ENCODE measurements at regions not wholly inside any gene's neighbourhood (a gene's known extent, or its start where the extent isn't known, plus 50 kb on each side); places are given as distances from the start of the nearest gene placed in this dataset.
"Not testable (repeated sequence)": the region's sequence is repeated elsewhere in the genome, so short reads cannot be mapped to it uniquely, and the experiment has no call there.

DNA sequence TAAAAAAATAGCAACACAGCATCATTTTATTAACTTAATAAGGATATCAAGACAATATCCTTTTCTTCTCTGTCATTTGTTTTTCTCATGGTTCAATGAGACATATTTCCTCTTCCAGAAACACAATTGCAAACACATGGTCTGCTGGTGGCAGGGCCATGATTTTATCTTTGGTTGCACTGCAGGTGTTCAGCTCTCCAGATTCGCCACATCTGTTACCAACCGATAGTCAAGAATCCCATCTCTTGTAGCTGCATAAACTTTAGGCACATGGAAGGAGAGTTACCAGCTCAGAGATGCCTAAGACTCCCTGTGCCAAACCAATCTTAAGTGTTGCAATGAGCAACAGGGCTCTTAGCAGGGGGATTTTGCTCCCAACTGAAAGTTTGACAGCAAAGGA is 1303.2 kb upstream of the CELF4 start:
- no peak for DNase-seq (ENCODE audit: low read depth in 2 of 2)

DNA sequence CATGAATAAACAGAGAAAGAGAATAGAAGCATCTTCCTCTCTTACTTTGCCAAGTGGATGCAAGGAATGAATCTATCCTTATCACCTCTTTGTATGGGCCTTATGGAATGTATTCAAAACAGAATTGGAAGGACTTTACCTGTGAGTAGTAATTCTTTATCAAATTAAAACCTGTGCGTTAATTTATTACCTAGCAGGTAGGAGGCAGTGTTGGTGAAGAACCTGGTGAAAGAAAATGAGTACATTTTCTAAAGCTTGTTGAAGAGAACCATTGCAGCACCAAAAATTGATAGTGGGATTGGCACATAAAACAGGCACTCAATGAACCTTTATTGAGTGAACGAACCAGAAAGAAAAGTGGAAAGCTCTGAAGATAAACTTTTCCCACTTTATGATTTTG is 1302.1 kb upstream of the CELF4 start:
- no peak for DNase-seq (ENCODE audit: low read depth in 2 of 2)

DNA sequence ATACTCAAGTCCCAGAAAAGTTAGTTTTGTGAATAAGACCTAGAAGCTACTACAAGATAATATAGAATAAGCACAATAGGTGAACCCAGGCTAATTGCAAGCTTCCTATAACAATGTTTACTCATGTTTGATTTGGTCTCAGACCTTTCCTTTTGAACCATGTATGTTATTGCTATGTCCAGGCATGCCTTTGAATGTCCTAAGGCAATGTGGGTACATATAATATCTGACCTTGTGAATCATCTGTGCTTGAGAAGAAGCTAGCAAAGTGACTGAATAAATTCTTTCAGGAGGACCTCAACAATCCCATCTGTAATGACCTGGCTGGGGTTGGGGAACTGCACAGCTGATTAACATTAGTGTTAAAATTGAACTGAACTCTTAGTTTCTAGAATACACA is 1285.9 kb upstream of the CELF4 start:
- DNase-seq (ENCODE audit: low read depth in 2 of 2), result no peak

DNA sequence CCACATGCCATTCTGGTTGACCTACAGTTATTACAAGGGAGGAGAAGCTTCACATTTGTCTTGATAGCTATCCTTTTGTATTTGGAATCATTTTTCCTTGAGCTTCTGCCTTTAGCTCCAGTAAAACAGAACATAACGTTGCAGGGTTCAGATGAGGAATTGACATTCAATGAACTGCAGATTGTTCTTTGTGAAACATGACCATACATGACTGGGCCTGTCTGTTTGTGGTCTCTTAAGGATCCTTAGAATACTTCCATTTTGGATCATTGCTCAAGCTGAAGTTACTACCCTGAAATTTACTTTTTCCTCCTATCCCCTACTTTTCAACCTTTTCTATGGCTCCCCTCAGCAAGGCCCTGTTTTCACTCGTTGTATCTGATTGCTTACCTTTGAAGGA is 1281.7 kb upstream of the CELF4 start:
- DNase-seq (ENCODE audit: low read depth in 2 of 2), result no peak

DNA sequence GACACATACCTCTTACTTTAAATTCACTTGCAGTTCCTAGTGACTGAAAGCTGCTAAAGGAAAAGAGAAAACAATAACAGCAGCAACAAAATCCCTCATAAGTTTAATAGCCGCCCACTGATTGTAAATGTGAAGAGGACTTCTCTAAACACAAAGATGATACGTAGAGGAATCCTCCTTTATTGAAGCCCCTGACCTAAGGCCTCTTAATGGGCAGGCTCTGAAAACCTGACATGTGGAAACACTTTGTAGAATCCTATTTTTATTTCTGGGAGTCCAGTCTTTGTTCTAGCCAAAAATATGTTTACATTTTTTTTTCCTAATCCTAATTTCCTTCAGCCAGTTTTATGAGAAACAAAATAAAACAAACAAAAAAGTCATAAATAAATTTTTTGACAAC is 1277.7 kb upstream of the CELF4 start:
- no peak for DNase-seq (ENCODE audit: low read depth in 2 of 2)

DNA sequence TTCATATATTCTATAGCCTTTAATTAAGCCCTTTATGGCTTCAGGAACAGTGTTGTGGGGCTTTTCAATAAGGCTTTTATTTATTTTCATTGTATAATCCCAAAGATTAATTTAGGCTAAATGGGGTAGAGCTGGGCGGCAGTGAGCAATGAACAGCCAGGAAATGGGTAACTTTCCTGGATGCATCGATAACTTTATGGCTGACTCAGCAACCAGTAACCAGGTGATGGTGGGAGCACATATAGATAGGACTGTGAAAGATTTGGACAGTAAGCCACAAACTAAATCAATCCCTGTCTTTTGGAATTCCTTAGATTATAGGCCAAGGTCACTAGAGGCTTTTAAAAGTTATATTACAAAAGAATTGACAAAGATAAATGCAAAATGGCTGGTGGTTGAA is 1260.6 kb upstream of the CELF4 start:
- no peak for DNase-seq (ENCODE audit: low read depth in 2 of 2)

DNA sequence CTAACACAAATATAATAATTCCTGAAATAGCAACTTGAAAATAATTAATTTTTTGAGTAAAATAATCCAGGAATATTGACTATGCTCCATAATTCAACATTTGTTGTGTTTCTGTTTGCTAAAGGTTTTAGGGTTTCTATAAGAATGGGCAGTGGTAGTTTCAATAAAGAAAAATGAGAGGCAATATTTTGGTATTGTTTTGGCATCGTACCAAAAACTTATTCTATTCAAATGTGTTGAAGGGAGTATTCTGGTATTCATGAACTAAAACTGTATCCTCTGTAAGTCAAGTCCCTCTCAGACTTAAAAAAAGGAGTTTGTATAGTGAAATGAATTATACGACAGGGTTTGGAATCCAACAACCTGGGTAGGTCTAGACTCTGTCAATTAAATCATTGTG is 1245.6 kb upstream of the CELF4 start:
- no peak for DNase-seq (ENCODE audit: low read depth in 2 of 2)

DNA sequence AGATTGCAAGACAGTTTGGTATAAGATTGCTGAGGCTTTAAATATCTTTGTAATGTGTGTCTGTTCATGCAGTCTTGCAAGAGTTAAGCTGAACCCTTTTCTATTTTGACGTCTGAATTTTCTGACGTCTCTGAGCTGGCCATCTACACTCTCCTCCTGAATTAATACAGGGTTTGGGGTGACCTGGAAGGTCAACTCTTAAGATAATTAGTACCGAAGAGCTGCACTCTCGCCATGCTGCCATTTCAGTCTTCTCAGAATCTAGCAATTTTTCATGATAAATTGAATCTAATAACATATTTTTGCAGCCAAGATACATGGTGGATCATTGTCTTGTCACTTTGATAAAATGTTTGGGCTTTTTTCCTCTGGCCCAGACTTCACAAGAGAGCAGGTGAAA is 1245.2 kb upstream of the CELF4 start:
- DNase-seq (ENCODE audit: low read depth in 2 of 2), result no peak

DNA sequence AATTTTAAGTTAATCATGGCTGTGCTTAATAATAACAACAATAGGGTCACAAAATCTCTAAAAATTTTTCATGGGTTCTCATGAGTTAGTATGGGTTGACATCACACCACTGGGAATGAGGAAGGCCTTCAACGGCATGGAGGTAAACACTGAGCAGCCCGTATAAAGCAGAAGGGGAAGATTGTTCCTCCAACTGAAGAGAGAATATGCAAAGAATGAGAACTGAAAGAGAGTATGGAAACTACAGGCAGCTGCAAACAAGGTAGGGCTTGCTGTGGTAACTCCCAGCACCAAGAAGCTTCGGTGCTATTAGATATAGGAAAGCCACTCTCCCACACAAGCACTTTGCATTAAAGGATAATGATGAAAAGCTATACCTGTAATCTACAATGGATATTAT is 1242.3 kb upstream of the CELF4 start:
- no peak for DNase-seq (ENCODE audit: low read depth in 2 of 2)

DNA sequence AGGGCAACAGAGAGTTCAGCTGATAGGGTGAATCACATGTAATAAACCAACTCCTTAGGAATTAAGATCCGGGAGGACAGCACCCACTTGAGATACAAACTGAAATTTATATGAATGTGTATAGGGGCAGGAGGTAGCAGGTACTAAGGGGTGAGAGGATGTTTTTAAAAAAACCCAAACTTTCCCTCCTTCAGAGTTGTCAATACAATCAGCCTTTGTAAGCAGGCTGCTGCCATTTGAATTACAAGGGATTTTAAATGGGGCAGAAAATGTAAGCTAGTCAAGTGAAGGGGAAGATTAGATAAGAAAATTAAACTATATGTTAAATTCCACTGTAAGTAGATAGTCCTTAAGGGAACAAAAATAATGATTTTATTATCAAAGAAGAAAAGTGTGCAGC is 1239.7 kb upstream of the CELF4 start:
- no peak for DNase-seq (ENCODE audit: low read depth in 2 of 2)

DNA sequence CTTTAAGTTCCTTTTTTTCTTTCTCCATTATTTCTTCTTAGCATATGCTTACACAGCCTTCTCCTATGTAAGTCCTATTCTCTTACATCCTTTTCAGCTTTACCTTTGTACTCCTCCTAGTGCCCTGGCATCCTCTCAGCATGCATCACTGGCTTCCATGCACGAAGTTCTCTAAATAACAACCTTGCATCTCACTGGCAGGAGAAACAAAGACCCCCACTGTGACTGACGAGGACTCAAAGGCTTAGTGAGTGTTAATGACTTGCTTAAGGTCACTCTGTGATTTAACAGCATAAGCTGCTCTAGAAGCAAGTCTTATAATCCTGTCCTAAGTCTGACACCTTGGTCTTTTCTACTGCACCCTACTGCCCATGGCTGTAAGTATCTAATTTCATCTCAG is 1236.0 kb upstream of the CELF4 start:
- DNase-seq (ENCODE audit: low read depth in 2 of 2), result no peak

DNA sequence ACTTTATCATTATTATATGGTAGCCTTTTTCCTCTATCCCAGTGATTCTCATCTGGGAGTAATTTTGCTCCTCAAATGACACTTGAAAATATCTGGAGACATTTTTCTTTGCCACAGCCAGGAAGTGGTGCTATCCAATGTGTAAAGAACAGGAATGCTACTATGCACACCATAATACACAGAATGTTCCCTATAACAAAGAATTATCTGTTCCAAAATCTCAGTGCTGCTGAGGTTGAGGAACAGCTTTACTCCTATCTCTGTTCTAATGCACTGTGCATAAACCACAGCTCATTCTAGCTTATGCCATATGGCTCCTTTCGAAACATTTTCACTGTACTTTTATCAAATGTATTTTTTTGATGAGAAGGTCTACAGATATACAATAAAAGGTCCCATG is 1231.2 kb upstream of the CELF4 start:
- DNase-seq (ENCODE audit: low read depth in 2 of 2), result no peak

DNA sequence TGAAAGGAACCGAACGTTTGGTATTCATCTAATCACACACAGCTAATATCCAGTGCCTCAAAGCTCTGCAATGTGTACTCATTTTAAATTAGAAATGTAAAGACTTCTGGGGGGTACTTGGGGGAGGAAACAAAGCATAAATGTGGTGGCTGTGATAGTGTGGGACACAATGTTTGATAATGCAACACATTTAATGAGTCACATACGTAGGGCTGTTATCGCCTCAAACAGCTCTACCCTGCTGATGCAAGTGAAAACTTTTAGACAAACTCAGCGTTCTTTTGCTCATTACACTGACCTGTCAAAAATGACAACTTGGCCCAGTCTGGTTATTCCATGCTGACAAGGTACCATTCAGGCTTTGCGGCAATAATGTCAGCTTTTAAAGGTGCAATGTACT is 1227.1 kb upstream of the CELF4 start:
- DNase-seq (ENCODE audit: low read depth in 2 of 2), result no peak

DNA sequence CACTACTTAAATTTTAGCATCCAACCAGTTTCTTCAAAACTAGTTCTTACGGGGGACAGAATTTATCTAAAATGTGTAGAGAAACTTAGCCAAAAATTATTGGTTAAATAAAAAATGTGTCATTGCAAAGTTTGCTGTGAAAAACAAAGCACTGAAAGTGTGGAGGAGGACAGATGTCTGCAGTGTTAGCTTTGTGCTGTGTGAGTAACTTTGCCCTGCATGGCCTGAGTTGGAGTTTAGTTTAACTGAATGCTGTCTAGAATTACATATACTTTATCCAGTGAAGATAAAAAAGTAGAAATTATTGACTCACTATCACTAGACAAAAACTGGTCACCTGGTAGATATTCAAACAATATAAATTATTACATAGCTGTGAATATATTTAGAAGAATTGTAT is 1225.2 kb upstream of the CELF4 start:
- DNase-seq (ENCODE audit: low read depth in 2 of 2), result no peak

DNA sequence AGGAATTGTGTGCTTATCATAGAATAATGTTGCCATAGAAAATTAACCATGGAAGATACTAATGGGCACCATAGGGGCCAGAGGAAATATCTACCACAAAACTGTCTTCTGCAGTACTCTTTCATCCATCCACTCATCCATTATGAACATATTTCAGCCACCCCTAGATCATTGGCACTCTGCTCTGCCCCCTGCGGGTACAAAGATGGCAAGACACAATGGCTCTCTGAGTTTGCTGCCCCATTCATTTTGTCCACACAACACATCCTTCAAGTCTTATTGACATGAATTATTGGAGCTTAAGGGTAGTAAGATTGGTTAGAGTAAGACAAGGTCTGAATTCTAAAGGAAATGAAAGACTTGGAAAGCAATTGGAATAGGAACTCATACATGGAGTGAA is 1224.7 kb upstream of the CELF4 start:
- no peak for DNase-seq (ENCODE audit: low read depth in 2 of 2)

DNA sequence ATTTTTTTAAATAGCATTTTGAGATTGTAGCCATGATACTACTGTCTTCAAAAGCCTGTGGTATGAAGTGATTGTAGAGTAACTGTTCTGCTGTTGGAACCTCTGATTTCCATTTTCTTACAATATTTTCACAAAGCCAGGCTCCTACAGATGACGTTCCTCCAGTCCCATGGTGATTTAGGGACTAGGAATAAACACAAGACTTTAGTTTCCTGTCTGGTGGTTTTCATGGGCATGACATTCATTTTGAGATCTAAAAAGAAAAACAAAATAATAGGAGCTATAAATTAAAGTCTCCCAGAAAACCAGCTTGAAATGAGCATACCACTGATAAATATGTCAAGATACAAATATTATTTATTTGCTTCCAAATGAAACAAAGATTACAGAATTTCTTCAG is 1223.5 kb upstream of the CELF4 start:
- no peak for DNase-seq (ENCODE audit: low read depth in 2 of 2)

DNA sequence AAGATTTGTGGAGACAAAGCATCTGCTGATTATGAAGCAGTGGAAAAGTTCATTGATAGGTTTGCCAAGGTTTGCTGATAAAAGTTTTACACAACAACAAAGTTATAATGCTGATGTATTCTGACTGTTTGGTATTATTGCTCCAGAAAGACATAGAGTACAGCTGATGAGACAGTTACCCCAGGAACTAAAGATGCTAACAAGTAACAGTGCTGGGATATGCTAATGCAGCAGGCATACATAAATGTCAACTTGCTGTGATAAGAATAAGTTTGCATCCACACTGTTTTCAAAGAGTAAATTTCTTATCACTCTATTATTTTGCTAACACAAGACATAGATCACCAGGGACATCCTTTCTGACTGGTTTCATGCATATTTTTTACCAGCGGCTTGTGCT is 1221.3 kb upstream of the CELF4 start:
- no peak for DNase-seq (ENCODE audit: low read depth in 2 of 2)

DNA sequence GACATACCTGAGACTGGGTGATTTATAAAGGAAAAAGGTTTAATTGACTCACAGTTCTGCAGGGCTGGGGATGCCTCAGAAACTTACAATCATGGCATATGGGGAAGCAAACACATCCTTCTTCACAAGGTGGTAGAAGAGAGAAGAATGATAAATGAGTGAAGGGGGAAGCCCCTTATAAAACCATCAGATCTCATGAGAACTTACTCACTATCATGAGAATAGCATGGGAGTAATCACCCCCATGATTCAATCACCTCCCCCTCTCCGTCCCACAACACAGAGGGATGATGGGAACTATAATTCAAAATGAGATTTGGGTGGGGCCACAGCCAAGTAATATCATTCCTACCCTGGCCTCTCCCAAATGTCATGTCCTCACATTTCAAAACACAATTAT is 1206.0 kb upstream of the CELF4 start:
- not testable (repeated sequence) for DNase-seq (ENCODE audit: low read depth in 2 of 2)

DNA sequence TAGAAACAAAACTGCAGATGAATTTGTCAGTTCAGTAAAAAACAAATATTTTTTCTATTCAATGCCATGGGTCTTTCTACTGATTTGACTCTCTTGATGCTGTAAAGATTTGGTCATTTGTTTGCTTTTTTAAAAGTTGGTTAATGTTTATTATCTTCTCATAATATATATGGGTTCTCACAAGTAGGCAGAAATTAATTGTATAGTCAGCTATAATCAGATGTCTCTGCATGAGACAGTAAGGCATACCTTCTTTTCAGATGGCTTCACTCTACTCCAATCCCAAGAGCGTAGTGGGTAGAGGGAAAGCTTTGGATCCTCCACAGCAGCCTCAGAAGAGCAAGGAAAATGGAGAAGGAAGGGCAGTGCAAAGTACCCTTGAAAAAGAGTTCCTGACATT is 1202.9 kb upstream of the CELF4 start:
- no peak for DNase-seq (ENCODE audit: low read depth in 2 of 2)

DNA sequence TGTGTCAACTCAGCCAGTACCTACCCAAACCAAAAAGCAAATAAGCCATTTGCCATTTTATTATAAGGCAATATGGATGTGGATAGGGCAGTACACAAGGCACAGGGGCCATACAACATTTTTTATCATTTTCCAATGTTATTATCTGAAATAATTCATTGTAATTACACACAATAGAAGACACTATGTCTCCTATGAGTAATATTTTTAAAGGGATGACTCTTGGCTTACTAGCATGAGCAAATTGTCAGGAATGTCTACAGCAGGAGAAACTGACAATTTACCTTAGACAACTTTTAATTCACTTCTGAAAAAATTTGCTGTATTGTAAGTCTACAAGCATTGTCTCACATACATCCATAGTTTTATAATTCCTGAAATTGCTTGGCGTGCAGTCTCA is 1193.9 kb upstream of the CELF4 start:
- DNase-seq (ENCODE audit: low read depth in 2 of 2), result no peak

DNA sequence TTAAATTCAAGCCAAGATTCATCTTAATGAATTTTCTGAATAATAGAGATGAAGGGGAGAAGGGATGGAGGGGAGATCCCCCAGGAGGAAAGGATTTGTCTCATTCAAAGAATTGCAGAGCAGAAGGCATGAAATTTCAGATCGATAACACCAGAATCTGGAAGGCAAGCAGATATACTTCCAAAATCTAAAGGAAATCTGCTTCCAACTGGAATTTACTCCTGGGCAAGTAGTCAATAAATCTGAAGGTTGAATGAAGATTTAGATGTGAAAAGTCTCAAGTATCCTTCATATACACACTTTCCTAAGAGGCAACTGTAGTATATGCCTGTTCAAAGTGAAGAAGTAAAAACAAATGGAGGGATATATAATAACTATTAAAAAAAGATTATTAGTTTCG is 1190.8 kb upstream of the CELF4 start:
- no peak for DNase-seq (ENCODE audit: low read depth in 2 of 2)

DNA sequence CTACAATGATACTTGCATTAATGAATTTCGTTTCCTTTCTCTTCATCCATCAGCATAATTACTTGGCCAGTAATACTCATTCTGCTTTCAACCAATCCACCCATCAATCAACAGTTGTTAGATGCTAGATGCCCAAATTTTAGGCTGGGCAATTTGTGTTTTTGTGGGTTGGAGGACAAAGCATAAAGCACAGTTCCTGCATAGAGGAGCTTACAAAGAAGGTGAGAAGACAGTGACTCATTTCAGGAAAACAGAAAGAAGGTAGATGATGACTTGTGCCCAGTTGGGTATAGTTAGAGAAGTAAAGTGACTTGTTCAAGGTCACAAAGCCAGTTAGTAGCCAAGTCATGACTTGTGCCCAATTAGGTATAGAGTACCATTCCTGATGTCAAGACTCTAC is 1186.8 kb upstream of the CELF4 start:
- no peak for DNase-seq (ENCODE audit: low read depth in 2 of 2)

DNA sequence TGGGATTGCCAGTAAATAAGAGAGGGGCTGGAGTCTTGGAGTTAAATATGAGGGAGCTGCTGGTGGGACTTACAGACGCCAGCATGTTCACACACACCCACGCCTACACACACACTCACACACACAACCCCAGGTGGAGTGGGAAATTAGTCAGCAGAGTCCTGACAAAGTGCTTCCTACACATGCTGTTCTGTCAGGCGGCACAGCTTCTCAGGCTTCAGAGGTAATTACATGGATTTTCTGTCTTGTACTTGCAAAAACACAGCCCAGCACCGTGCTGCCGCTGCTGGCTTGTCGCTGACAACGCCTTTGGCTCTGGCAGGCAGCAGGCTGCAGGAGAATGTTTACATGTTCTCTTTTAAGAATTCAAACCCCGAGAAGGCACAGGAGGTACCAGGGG is 1186.3 kb upstream of the CELF4 start:
- no peak for DNase-seq (ENCODE audit: low read depth in 2 of 2)

DNA sequence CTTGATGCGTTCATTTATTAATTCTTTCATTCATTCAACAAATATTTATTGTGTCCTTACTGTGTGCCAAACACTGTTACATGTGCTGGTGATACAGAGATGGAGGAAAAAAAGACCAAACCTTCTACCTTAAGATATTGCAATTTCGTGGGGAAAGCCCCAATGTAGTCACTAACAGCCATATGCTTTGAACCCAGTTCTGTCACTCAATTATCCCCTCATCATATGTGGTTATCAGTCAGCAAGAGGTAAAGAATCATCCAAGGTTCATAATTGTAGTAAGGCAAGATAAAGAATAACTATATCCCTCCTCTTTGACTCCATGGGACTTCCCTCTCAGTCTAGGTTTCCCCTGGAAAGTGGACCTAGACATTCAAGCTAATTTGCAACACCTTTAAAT is 1185.6 kb upstream of the CELF4 start:
- no peak for DNase-seq (ENCODE audit: low read depth in 2 of 2)

DNA sequence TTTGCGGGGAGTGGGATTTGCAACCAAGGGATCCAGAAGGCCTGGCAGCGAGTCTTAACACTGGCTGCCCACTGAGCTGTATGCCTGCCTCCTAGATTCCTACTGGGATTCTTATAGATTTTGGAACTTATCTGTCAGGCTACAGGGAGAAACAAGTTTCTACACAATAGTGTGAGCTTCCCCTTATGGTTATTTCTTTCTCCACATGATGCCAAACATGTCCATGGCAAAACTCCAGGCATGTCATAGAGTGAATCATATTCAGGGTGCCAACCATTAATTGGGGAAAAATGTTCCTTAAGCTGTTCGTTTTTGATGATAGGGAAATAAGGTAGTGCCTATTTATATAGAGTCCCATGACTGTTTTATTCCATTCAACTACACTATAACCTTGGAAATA is 1185.2 kb upstream of the CELF4 start:
- no peak for DNase-seq (ENCODE audit: low read depth in 2 of 2)
